Chondrocyte (in vitro differentiated cells): ENCODE measurements at regions not wholly inside any gene's neighbourhood (a gene's known extent, or its start where the extent isn't known, plus 50 kb on each side); places are given as distances from the start of the nearest gene placed in this dataset.

Experiments used
- DNase-seq: peaks from one replicate; pipeline ENCODE4 v3.0.0; 2021; ENCODE audit warnings: mixed read lengths, low spot score
- H3K27ac Mint-ChIP-seq: one replicate; pipeline ENCODE4 v1.8.0; 2021; ENCODE audit warnings: mild to moderate bottlenecking, moderate library complexity, mixed read lengths; ENCODE audit not compliant: unreplicated experiment
- H3K27me3 Mint-ChIP-seq: 2 replicates; pipeline ENCODE4 v1.8.0; 2021; ENCODE audit warnings: low read depth, mixed read lengths
- H3K36me3 Mint-ChIP-seq: 2 replicates; pipeline ENCODE4 v1.8.0; 2021; ENCODE audit warnings: low read depth, mixed read lengths
- H3K4me1 Mint-ChIP-seq: 2 replicates; pipeline ENCODE4 v1.8.0; 2021; ENCODE audit warnings: low read depth, mild to moderate bottlenecking, mixed read lengths
- H3K4me3 Mint-ChIP-seq: one replicate; pipeline ENCODE4 v1.8.0; 2021; ENCODE audit warnings: mild to moderate bottlenecking, moderate library complexity, mixed read lengths; ENCODE audit not compliant: unreplicated experiment
- H3K9me3 Mint-ChIP-seq: 2 replicates; pipeline ENCODE4 v1.8.0; 2021; ENCODE audit warnings: low read depth, mixed read lengths
- TF ChIP-seq, protein P1 (sequence below): fragments of 200-600 bp; sonication (generic); IDR thresholded peaks from 2 replicates; pipeline ENCODE4 v1.5.0; 2021; ENCODE audit warnings: antibody characterized with exemption, mild to moderate bottlenecking, moderate library complexity

- peaks cover under 1% of the 10 kb centered on the region for H3K4me1 Mint-ChIP-seq
- peaks cover 2% of the 10 kb centered on the region for H3K9me3 Mint-ChIP-seq
- no peak for DNase-seq
- H3K27me3 Mint-ChIP-seq = peaks cover 8% of the 10 kb centered on the region
- no peaks in the 10 kb centered on the region for H3K36me3 Mint-ChIP-seq
- H3K27ac Mint-ChIP-seq = no peak overlapping the region
- TF ChIP-seq, protein P1, sequence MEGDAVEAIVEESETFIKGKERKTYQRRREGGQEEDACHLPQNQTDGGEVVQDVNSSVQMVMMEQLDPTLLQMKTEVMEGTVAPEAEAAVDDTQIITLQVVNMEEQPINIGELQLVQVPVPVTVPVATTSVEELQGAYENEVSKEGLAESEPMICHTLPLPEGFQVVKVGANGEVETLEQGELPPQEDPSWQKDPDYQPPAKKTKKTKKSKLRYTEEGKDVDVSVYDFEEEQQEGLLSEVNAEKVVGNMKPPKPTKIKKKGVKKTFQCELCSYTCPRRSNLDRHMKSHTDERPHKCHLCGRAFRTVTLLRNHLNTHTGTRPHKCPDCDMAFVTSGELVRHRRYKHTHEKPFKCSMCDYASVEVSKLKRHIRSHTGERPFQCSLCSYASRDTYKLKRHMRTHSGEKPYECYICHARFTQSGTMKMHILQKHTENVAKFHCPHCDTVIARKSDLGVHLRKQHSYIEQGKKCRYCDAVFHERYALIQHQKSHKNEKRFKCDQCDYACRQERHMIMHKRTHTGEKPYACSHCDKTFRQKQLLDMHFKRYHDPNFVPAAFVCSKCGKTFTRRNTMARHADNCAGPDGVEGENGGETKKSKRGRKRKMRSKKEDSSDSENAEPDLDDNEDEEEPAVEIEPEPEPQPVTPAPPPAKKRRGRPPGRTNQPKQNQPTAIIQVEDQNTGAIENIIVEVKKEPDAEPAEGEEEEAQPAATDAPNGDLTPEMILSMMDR = no peak
- H3K4me3 Mint-ChIP-seq = no peak overlapping the region
Observed at GRCh38 chr3:31413515-31413914, 119.2 kb upstream of the STT3B start.

GRCh38 chr3:31416980-31417379 lies 115.7 kb upstream of the STT3B start:
- peaks cover 6% of the 10 kb centered on the region for H3K9me3 Mint-ChIP-seq
- TF ChIP-seq, protein P1 = no peak
- H3K4me3 Mint-ChIP-seq = no peak overlapping the region
- no peak overlapping the region for H3K27ac Mint-ChIP-seq
- DNase-seq = no peak
- no peaks in the 10 kb centered on the region for H3K4me1 Mint-ChIP-seq
- no peaks in the 10 kb centered on the region for H3K36me3 Mint-ChIP-seq
- H3K27me3 Mint-ChIP-seq = peaks cover 9% of the 10 kb centered on the region

DNA sequence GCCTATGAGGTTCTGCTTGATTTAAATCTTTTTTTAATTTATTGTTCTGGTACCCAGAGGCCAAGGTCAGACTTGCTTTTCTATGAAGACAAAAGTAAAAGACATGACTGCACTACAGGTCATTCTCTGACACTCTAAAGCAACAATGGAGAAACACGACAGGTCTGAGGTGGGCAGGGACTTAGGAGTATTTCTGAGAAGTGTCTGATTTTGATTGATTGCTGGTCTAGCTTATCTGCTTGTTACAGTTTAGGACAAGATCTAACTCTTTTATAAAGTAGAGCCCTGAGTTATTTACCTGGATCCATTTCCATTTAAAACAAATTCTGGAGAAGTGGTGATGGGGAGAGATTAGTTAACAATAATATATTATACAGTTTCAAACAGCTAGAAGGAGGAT lies 115.2 kb upstream of the STT3B start:
- Mint-ChIP-seq H3K27ac (no peak overlapping the region), H3K36me3 (no peaks in the 10 kb centered on the region), H3K4me3 (no peak overlapping the region), H3K27me3 (peaks cover 9% of the 10 kb centered on the region), H3K9me3 (peaks cover 6% of the 10 kb centered on the region), H3K4me1 (no peaks in the 10 kb centered on the region)
- no peak for DNase-seq
- TF ChIP-seq, protein P1 = no peak

- Mint-ChIP-seq H3K27me3 (peaks cover 1% of the 10 kb centered on the region), H3K9me3 (peaks cover 11% of the 10 kb centered on the region), H3K4me3 (no peak overlapping the region), H3K27ac (no peak overlapping the region), H3K36me3 (no peaks in the 10 kb centered on the region), H3K4me1 (peaks cover 3% of the 10 kb centered on the region)
- TF ChIP-seq, protein P1 = no peak
- DNase-seq = no peak
Observed at GRCh38 chr3:31420311-31420710, 112.4 kb upstream of the STT3B start.

DNA sequence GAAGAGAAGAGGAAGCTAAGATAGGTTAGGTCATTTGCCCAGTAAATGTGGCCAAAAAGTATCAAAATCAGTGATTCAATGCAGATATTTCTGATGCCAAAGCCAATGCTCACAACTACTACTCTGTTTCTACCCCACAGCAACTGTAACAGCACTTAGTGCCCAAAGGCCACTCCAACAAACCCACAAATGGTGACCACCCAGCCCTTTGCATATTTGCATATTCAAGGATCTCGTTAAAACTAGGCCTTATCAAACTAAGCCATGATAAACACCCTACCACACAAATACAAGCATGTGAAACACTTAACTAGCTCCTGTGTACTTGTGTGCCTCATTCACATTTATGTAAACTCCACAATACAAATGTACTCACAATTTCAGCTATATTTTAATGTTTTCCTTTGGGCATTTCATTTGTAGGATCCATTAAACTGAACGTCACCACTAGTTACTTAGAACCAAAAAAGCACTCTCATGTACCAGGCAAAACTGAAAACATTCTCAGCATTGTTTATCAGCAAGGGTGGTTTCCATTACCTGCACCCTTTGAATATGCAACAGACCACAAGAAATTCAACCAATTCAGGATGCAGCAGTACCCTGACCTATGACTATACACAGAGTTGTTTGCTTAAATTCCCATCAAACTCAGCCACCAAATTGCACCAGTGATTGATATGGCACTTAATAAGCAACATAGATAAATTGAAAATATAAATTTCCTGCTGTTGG lies 111.2 kb upstream of the STT3B start:
- DNase-seq = no peak
- TF ChIP-seq, protein P1 = no peak

More for the DNA sequence above, 111.2 kb upstream of the STT3B start:
- Mint-ChIP-seq H3K36me3 (no peaks in the 10 kb centered on the region), H3K27me3 (peaks cover 1% of the 10 kb centered on the region), H3K9me3 (peaks cover 20% of the 10 kb centered on the region), H3K27ac (no peak overlapping the region), H3K4me1 (peaks cover 3% of the 10 kb centered on the region), H3K4me3 (no peak overlapping the region)
